Erythroblast (primary cell): ENCODE measurements at regions not wholly inside any gene's neighbourhood (a gene's known extent, or its start where the extent isn't known, plus 50 kb on each side); places are given as distances from the start of the nearest gene placed in this dataset.
"Not testable (repeated sequence)": the region's sequence is repeated elsewhere in the genome, so short reads cannot be mapped to it uniquely, and the experiment has no call there.

Experiments
- DNase-seq, 2 experiments: peaks; one replicate each; lab custom pipeline; 2025; lab: John Stamatoyannopoulos, UW
- GATA1 ChIP-seq: IDR thresholded peaks from 2 replicates; pipeline ENCODE4 v1.6.1; 2011; ENCODE audit warnings: low read depth, mild to moderate bottlenecking, control low read depth, low read length, moderate library complexity
- POLR2A ChIP-seq: IDR thresholded peaks from 2 replicates; pipeline ENCODE4 v1.6.1; 2011; ENCODE audit warnings: mild to moderate bottlenecking, low read length

GRCh38 chr10:34058845-34059614 is 724.6 kb upstream of the NRP1 start:
- TF ChIP-seq POLR2A (no peak), GATA1 (no peak)
- DNase-seq: no peak

DNA sequence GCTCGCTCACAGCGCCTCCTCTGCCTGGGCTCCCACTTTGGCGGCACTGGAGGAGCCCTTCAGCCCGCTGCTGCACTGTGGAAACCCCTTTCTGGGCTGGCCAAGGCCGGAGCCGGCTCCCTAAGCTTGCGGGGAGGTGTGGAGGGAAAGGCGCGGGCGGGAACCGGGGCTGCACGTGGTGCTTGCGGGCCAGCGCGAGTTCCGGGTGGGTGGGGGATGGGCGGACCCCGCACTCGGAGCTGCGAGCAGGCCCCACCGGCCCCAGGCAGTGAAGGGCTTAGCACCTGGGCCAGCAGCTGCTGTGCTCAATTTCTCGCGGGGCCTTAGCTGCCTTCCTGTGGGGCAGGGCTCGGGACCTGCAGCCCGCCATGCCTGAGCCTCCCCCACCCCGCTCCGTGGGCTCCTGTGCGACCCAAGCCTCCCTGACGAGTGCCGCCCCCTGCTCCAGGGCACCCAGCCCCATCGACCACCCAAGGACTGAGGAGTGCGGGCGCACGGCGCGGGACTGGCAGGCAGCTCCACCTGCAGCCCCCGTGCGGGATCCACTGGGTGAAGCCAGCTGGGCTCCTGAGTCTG is 721.0 kb upstream of the NRP1 start:
- not testable (repeated sequence) for DNase-seq

GRCh38 chr10:34049887-34050286 is 715.4 kb upstream of the NRP1 start:
- DNase-seq: no peak
- TF ChIP-seq POLR2A (no peak), GATA1 (no peak)

DNA sequence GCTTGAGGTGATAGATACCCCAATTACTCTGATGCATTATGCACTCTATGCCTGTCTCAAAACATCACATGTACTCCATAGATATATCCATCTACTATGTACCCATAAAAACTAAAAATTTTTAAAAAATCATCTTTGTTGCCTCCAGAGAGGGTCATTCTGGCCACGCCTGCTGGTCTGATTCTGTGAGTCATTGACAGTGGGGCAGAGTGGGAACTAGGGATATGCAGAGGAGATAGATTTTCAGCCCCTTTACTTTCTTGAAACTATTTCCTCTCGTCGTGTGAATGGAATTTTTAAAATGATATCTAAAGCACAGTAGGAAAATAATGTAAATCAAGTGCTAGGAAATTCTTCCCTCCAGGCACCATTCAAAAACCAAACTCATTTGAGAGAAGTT is 715.0 kb upstream of the NRP1 start:
- DNase-seq: no peak
- TF ChIP-seq POLR2A: no peak
- TF ChIP-seq GATA1: no peak

- TF ChIP-seq POLR2A (no peak), GATA1 (no peak)
- no peak for DNase-seq
These were observed 712.9 kb upstream of the NRP1 start for GRCh38 chr10:34047389-34047788.

DNA sequence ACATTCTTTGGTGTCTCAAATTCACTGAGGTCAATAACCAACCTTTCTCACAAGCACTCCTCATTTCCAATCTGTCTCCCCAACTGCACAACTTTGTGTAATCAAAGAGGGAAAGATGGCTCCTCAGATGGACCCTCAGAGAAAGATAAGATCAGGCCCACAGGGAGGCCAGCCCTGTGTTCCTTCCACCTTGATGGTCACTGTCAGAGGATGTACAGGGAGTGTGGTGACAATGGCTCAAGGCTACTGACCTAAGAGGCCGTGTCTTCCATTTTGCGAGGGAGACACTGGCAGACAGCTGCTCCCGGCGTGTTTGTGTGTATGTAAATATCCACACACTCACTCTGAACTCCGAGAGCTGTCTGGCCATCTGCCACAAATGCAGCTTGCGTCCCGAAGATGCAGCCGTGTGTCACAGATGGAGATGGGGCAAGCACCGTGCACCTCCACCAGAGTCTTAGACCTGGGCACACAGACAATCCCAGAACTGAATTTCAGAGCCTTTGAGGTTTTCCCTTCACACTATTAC is 712.1 kb upstream of the NRP1 start:
- TF ChIP-seq GATA1 (no peak), POLR2A (no peak)
- DNase-seq: no peak

DNA sequence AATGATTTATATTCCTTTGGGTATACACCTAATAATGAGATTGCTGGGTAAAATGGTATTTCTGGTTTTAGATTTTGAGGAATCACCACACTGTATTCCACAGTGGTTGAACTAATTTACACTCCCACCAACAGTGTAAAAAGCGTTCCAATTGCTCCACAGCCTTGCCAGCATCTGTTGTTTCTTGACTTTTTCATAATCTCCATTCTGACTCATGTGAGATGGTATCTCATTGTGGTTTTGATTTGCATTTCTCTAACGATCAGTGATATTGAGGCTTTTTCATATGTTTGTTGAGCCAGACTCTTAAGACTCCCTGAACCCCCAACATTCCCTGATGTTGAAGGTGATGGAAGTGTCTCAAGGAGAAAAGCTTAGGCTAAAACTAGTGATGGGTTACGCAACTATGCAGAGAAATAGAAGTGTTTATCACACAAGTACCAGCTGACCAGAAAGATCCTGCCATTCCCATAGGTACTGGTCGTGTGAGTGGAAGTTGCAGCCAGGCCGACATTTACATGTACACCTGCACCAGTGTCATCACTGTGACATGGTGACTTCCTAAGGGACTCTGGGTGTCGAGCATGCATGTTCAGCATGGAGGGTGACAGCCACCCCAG is 711.2 kb upstream of the NRP1 start:
- TF ChIP-seq POLR2A: no peak
- TF ChIP-seq GATA1: no peak
- DNase-seq: no peak

- TF ChIP-seq GATA1: no peak
- TF ChIP-seq POLR2A: no peak
- no peak for DNase-seq
These were observed 707.4 kb upstream of the NRP1 start for GRCh38 chr10:34041871-34042270.

GRCh38 chr10:34037499-34037898 is 703.0 kb upstream of the NRP1 start:
- no peak for DNase-seq
- TF ChIP-seq GATA1: no peak
- TF ChIP-seq POLR2A: no peak

DNA sequence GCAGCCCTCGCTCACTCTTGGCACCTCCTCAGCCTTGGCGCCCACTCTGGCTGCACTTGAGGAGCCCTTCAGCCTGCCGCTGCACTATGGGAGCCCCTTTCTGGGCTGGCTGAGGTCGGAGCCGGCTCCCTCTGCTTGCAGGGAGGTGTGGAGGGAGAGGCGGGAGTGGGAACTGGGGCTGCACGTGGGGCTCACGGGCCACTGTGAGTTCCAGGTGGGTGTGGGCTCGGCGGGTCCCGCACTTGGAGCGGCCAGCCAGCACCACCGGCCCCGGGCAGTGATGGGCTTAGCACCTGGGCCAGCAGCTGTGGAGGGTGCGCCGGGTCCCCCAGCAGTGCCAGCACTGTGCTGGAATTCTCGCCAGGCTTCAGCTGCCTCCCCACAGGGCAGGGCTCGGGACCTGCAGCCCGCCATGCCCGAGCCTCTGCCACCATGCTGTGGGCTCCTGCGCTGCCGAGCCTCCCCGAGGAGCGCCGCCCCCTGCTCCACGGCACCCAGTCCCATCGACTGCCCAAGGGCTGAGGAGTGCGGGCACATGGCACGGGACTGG is 700.8 kb upstream of the NRP1 start:
- DNase-seq: not testable (repeated sequence)

- no peak for DNase-seq
- TF ChIP-seq POLR2A (no peak), GATA1 (no peak)
These were observed 698.6 kb upstream of the NRP1 start for GRCh38 chr10:34033078-34033477.

GRCh38 chr10:34032564-34032963 is 698.1 kb upstream of the NRP1 start:
- TF ChIP-seq POLR2A (no peak), GATA1 (no peak)
- DNase-seq: no peak

GRCh38 chr10:34031400-34031799 is 696.9 kb upstream of the NRP1 start:
- TF ChIP-seq POLR2A (no peak), GATA1 (no peak)
- no peak for DNase-seq

DNA sequence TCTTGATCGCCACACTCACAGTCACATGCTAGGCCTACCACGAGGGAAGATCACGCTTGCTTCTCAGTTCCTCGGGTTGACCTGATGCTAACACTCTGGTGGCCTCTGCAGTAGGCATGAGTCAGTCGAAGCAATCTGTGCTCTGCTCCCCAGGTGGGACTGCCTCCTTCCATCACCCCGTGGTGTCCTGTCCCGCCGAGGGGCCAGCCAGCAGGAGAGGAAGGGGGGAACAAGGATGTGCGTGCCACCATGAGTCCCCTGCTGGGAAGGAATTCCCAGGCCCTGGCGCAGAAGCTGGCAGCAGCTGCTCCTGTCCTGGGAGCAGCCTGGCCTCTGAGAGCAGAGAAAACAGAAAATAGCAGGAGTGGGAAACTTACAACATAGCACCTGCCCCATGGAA is 695.0 kb upstream of the NRP1 start:
- DNase-seq: no peak

GRCh38 chr10:34028936-34029335 is 694.5 kb upstream of the NRP1 start:
- no peak for TF ChIP-seq GATA1
- no peak for TF ChIP-seq POLR2A
- DNase-seq: no peak

More for the DNA sequence above, 695.0 kb upstream of the NRP1 start:
- TF ChIP-seq GATA1 (no peak), POLR2A (no peak)
